Endothelial cell of hepatic sinusoid (primary cell): ENCODE measurements at regions not wholly inside any gene's neighbourhood (a gene's known extent, or its start where the extent isn't known, plus 50 kb on each side); places are given as distances from the start of the nearest gene placed in this dataset.
"Not testable (repeated sequence)": the region's sequence is repeated elsewhere in the genome, so short reads cannot be mapped to it uniquely, and the experiment has no call there.

Experiments used
- in situ Hi-C: cut with HindIII; loops from 2 replicates; pipeline ENCODE4 v1.10.0; 2017; ENCODE audit warnings: low sequenced_read_pairs

- in situ Hi-C loops: loop anchor here (5.0 kb wide), 1 partner anchor 32 kb away; no protein-coding TSS in a partner anchor
These were observed 286.7 kb upstream of the TGFBR2 start for GRCh38 chr3:30319713-30320112.

- in situ Hi-C loops: loop anchor here (5.0 kb wide), 1 partner anchor 33 kb away; no protein-coding TSS in a partner anchor
These were observed 286.0 kb upstream of the TGFBR2 start for GRCh38 chr3:30320392-30320791.

- in situ Hi-C loops: loop anchor here (5.0 kb wide), 1 partner anchor 34 kb away; no protein-coding TSS in a partner anchor
These were observed 285.3 kb upstream of the TGFBR2 start for GRCh38 chr3:30321065-30321464.

- in situ Hi-C loops: loop anchor here (5.0 kb wide), 1 partner anchor 36 kb away; no protein-coding TSS in a partner anchor
These were observed 282.8 kb upstream of the TGFBR2 start for GRCh38 chr3:30323649-30324048.

- in situ Hi-C loops: loop anchor here (5.0 kb wide), 1 partner anchor 37 kb away; no protein-coding TSS in a partner anchor
These were observed 281.8 kb upstream of the TGFBR2 start for GRCh38 chr3:30324587-30324986.

GRCh38 chr3:30327976-30328375, 278.4 kb upstream of the TGFBR2 start:
- in situ Hi-C loops: not testable (repeated sequence)

GRCh38 chr3:30328935-30329334, 277.5 kb upstream of the TGFBR2 start:
- in situ Hi-C loops: not testable (repeated sequence)

- in situ Hi-C loops: no loop called here
These were observed 274.9 kb upstream of the TGFBR2 start for GRCh38 chr3:30331519-30331918.

- in situ Hi-C loops: no loop called here
These were observed 274.0 kb upstream of the TGFBR2 start for GRCh38 chr3:30332196-30333021.

GRCh38 chr3:30333143-30333542, 273.3 kb upstream of the TGFBR2 start:
- in situ Hi-C loops: no loop called here

- in situ Hi-C loops: no loop called here
These were observed 272.5 kb upstream of the TGFBR2 start for GRCh38 chr3:30333903-30334302.

- in situ Hi-C loops: loop anchor here (5.0 kb wide), 2 partner anchors 102 to 262 kb away; no protein-coding TSS in a partner anchor
These were observed 265.9 kb upstream of the TGFBR2 start for GRCh38 chr3:30340500-30340899.

- in situ Hi-C loops: loop anchor here (5.0 kb wide), 2 partner anchors 101 to 261 kb away; no protein-coding TSS in a partner anchor
These were observed 265.3 kb upstream of the TGFBR2 start for GRCh38 chr3:30341079-30341478.

GRCh38 chr3:30341851-30342250, 264.6 kb upstream of the TGFBR2 start:
- in situ Hi-C loops: loop anchor here (5.0 kb wide), 2 partner anchors 100 to 260 kb away; no protein-coding TSS in a partner anchor

GRCh38 chr3:30342318-30343060, 263.9 kb upstream of the TGFBR2 start:
- in situ Hi-C loops: loop anchor here (5.0 kb wide), 2 partner anchors 100 to 260 kb away; no protein-coding TSS in a partner anchor

GRCh38 chr3:30343067-30343831, 263.2 kb upstream of the TGFBR2 start:
- in situ Hi-C loops: loop anchor here (5.0 kb wide), 2 partner anchors 99 to 259 kb away; no protein-coding TSS in a partner anchor

- in situ Hi-C loops: loop anchor here (5.0 kb wide), 2 partner anchors 98 to 258 kb away; no protein-coding TSS in a partner anchor
These were observed 262.5 kb upstream of the TGFBR2 start for GRCh38 chr3:30343861-30344260.

- in situ Hi-C loops: loop anchor here (5.0 kb wide), 2 partner anchors 98 to 258 kb away; no protein-coding TSS in a partner anchor
These were observed 262.1 kb upstream of the TGFBR2 start for GRCh38 chr3:30344288-30344687.

GRCh38 chr3:30346933-30347320, 259.5 kb upstream of the TGFBR2 start:
- in situ Hi-C loops: no loop called here

- in situ Hi-C loops: no loop called here
These were observed 258.7 kb upstream of the TGFBR2 start for GRCh38 chr3:30347679-30348216.
